H7 (cell line): ENCODE measurements at regions not wholly inside any gene's neighbourhood (a gene's known extent, or its start where the extent isn't known, plus 50 kb on each side); places are given as distances from the start of the nearest gene placed in this dataset.

Experiments used
- DNase-seq: peaks from one replicate; pipeline ENCODE4 v3.0.0; 2012
- H3K27me3 ChIP-seq: 2 replicates; pipeline ENCODE4 v1.6.0; 2011; ENCODE audit warnings: mild to moderate bottlenecking, low read length; ENCODE audit not compliant: control insufficient read depth, insufficient read depth
- H3K36me3 ChIP-seq: replicated peaks from 2 replicates; pipeline ENCODE4 v1.5.1; 2011; ENCODE audit warnings: low read length; ENCODE audit not compliant: control insufficient read depth, insufficient read depth
- H3K4me3 ChIP-seq: 2 replicates; pipeline ENCODE4 v1.5.1; 2011; ENCODE audit warnings: low read depth, mild to moderate bottlenecking, control low read depth, low read length, moderate library complexity; ENCODE audit not compliant: insufficient read depth

GRCh38 chr1:103854279-103854678 is 104.6 kb downstream of the AMY1C start:
- H3K27me3 ChIP-seq, result no peaks in the 10 kb centered on the region
- H3K4me3 ChIP-seq, result no peak overlapping the region
- DNase-seq, result no peak
- H3K36me3 ChIP-seq, result no peaks in the 10 kb centered on the region

GRCh38 chr1:103859721-103860120 is 110.0 kb downstream of the AMY1C start:
- DNase-seq, result no peak
- no peaks in the 10 kb centered on the region for H3K36me3 ChIP-seq
- H3K27me3 ChIP-seq, result no peaks in the 10 kb centered on the region
- no peak overlapping the region for H3K4me3 ChIP-seq

- no peak for DNase-seq
- Histone ChIP-seq H3K27me3 (no peaks in the 10 kb centered on the region), H3K36me3 (no peaks in the 10 kb centered on the region), H3K4me3 (no peak overlapping the region)
Observed at GRCh38 chr1:103898576-103899345, 149.1 kb downstream of the AMY1C start.

- Histone ChIP-seq H3K36me3 (no peaks in the 10 kb centered on the region), H3K4me3 (no peak overlapping the region), H3K27me3 (no peaks in the 10 kb centered on the region)
- DNase-seq, result no peak
Observed at GRCh38 chr1:103900005-103900404, 150.3 kb downstream of the AMY1C start.

- Histone ChIP-seq H3K36me3 (no peaks in the 10 kb centered on the region), H3K27me3 (no peaks in the 10 kb centered on the region), H3K4me3 (no peak overlapping the region)
- no peak for DNase-seq
Observed at GRCh38 chr1:103901072-103901471, 151.4 kb downstream of the AMY1C start.

- H3K4me3 ChIP-seq, result no peak overlapping the region
- DNase-seq, result no peak
- no peaks in the 10 kb centered on the region for H3K36me3 ChIP-seq
- H3K27me3 ChIP-seq, result no peaks in the 10 kb centered on the region
Observed at GRCh38 chr1:103905363-103905762, 155.7 kb downstream of the AMY1C start.

- no peak for DNase-seq
- Histone ChIP-seq H3K27me3 (no peaks in the 10 kb centered on the region), H3K36me3 (no peaks in the 10 kb centered on the region), H3K4me3 (no peak overlapping the region)
Observed at GRCh38 chr1:103911450-103911849, 161.8 kb downstream of the AMY1C start.

GRCh38 chr1:103917795-103918194 is 168.1 kb downstream of the AMY1C start:
- no peak overlapping the region for H3K4me3 ChIP-seq
- H3K27me3 ChIP-seq, result no peaks in the 10 kb centered on the region
- no peaks in the 10 kb centered on the region for H3K36me3 ChIP-seq
- DNase-seq, result no peak

GRCh38 chr1:103931891-103932290 is 182.2 kb downstream of the AMY1C start:
- no peak overlapping the region for H3K4me3 ChIP-seq
- H3K27me3 ChIP-seq, result no peaks in the 10 kb centered on the region
- no peaks in the 10 kb centered on the region for H3K36me3 ChIP-seq
- no peak for DNase-seq

- H3K36me3 ChIP-seq, result no peaks in the 10 kb centered on the region
- no peak for DNase-seq
- peaks cover 7% of the 10 kb centered on the region for H3K27me3 ChIP-seq
- no peak overlapping the region for H3K4me3 ChIP-seq
Observed at GRCh38 chr1:103937763-103938357, 188.2 kb downstream of the AMY1C start.

- DNase-seq, result no peak
- Histone ChIP-seq H3K36me3 (no peaks in the 10 kb centered on the region), H3K27me3 (peaks cover 8% of the 10 kb centered on the region), H3K4me3 (no peak overlapping the region)
Observed at GRCh38 chr1:103941086-103941485, 191.4 kb downstream of the AMY1C start.

- Histone ChIP-seq H3K4me3 (no peak overlapping the region), H3K27me3 (peaks cover 8% of the 10 kb centered on the region), H3K36me3 (no peaks in the 10 kb centered on the region)
- DNase-seq, result peak; percentile 3
Observed at GRCh38 chr1:103942029-103942428, 192.3 kb downstream of the AMY1C start.

GRCh38 chr1:103945774-103946173 is 196.1 kb downstream of the AMY1C start:
- Histone ChIP-seq H3K4me3 (no peak overlapping the region), H3K36me3 (no peaks in the 10 kb centered on the region), H3K27me3 (peaks cover 6% of the 10 kb centered on the region)
- DNase-seq, result no peak

- no peak for DNase-seq
- H3K4me3 ChIP-seq, result no peak overlapping the region
- no peaks in the 10 kb centered on the region for H3K36me3 ChIP-seq
- H3K27me3 ChIP-seq, result no peaks in the 10 kb centered on the region; the same call in 1 of the 2 replicates
Observed at GRCh38 chr1:103948526-103948925, 198.8 kb downstream of the AMY1C start.

GRCh38 chr1:103949779-103950178 is 200.1 kb downstream of the AMY1C start:
- H3K4me3 ChIP-seq, result no peak overlapping the region
- no peak for DNase-seq
- H3K27me3 ChIP-seq, result no peaks in the 10 kb centered on the region
- H3K36me3 ChIP-seq, result no peaks in the 10 kb centered on the region
